K562 (cell line): ENCODE measurements at regions not wholly inside any gene's neighbourhood (a gene's known extent, or its start where the extent isn't known, plus 50 kb on each side); places are given as distances from the start of the nearest gene placed in this dataset.
A peak's percentile ranks its signal among the peaks of the same experiment; 100 is the strongest.

Source experiments
- E2F3 ChIP-seq: fragments of 250-450 bp; sonication (Bioruptor Pico); IDR thresholded peaks from 2 replicates; pipeline ENCODE4 v1.4.0; 2020; ENCODE audit warnings: mild to moderate bottlenecking
- EHMT2 ChIP-seq: fragments of 450-650 bp; IDR thresholded peaks from 2 replicates; pipeline ENCODE4 v1.6.1; 2018; ENCODE audit warnings: antibody characterized with exemption
- FOXP1 ChIP-seq: sonication (generic); formaldehyde crosslinking; IDR thresholded peaks from 2 replicates; pipeline ENCODE4 v1.8.0; 2022; ENCODE audit warnings: mild to moderate bottlenecking, missing genetic modification reagents
- GATA2 ChIP-seq: sonication (generic); formaldehyde crosslinking; IDR thresholded peaks from 2 replicates; pipeline ENCODE4 v1.4.0; 2020; ENCODE audit warnings: mild to moderate bottlenecking, missing genetic modification reagents
- HSF4 ChIP-seq: fragments of 250-450 bp; sonication (Bioruptor Pico); IDR thresholded peaks from 2 replicates; pipeline ENCODE4 v2.1.2; 2022; ENCODE audit warnings: mild to moderate bottlenecking, moderate library complexity, borderline replicate concordance
- KAT2B ChIP-seq: IDR thresholded peaks from one replicate; pipeline ENCODE4 v1.6.1; 2012; ENCODE audit warnings: low read depth, mild to moderate bottlenecking, control low read depth, inconsistent platforms, low read length, moderate library complexity
- LEF1 ChIP-seq: fragments of 450-650 bp; IDR thresholded peaks from 2 replicates; pipeline ENCODE4 v1.6.1; 2016; ENCODE audit warnings: mild to moderate bottlenecking
- MYC ChIP-seq, 2 experiments: fragments of 250-450 bp in 1 of 2; sonication (Bioruptor Pico) in 1 of 2; IDR thresholded peaks; 2 replicates each; pipeline versions ENCODE4 v1.5.1 to v1.6.1; 2012 to 2021; ENCODE audit warnings: low read depth in 2 of 2, borderline replicate concordance in 1 of 2, improper control_type of control experiment in 1 of 2, low read length in 1 of 2, mild to moderate bottlenecking in 1 of 2, moderate library complexity in 1 of 2
- PPARD ChIP-seq: fragments of 250-450 bp; sonication (Bioruptor Pico); IDR thresholded peaks from 2 replicates; pipeline ENCODE4 v1.8.0; 2022; ENCODE audit warnings: inconsistent platforms, mild to moderate bottlenecking, moderate library complexity
- PURB ChIP-seq: sonication (generic); formaldehyde crosslinking; IDR thresholded peaks from 2 replicates; pipeline ENCODE4 v1.9.0; 2021; ENCODE audit warnings: low read depth, mild to moderate bottlenecking, missing genetic modification reagents
- RBM17 ChIP-seq: fragments of 200-400 bp; formaldehyde crosslinking; IDR thresholded peaks from 2 replicates; pipeline ENCODE4 v1.6.1; 2017; ENCODE audit warnings: low read depth, mild to moderate bottlenecking, low read length, borderline replicate concordance
- SP1 ChIP-seq: sonication (generic); formaldehyde crosslinking; IDR thresholded peaks from 2 replicates; pipeline ENCODE4 v1.8.1; 2022; ENCODE audit warnings: mild to moderate bottlenecking, missing genetic modification reagents
- TBP ChIP-seq: optimal IDR thresholded peaks from 2 replicates; pipeline ENCODE3; 2011; ENCODE audit warnings: low read depth, low read length, improper control_type of control experiment
- ZC3H11A ChIP-seq: IDR thresholded peaks from 2 replicates; pipeline ENCODE4 v1.6.1; 2012; ENCODE audit warnings: low read depth, low read length, improper control_type of control experiment
- ZNF197 ChIP-seq: fragments of 200-800 bp; sonication (Bioruptor generic); IDR thresholded peaks from 2 replicates; pipeline ENCODE4 v1.6.1; 2016; ENCODE audit warnings: low read depth, missing genetic modification characterization, missing compliant biosample characterization
- ZNF274 ChIP-seq: IDR thresholded peaks from 2 replicates; pipeline ENCODE4 v1.6.1; 2011; ENCODE audit warnings: low read depth, mild to moderate bottlenecking, low read length, moderate library complexity, borderline replicate concordance
- ZNF696 ChIP-seq: fragments of 250-450 bp; sonication (Bioruptor Pico); conservative IDR thresholded peaks from 2 replicates; pipeline ENCODE4 v1.4.0; 2020; ENCODE audit warnings: mild to moderate bottlenecking, moderate library complexity
- ZNF707 ChIP-seq: fragments of 250-450 bp; sonication (Bioruptor Pico); conservative IDR thresholded peaks from 2 replicates; pipeline ENCODE4 v1.8.0; 2022; ENCODE audit warnings: inconsistent platforms, mild to moderate bottlenecking, moderate library complexity
- ZNF76 ChIP-seq: fragments of 250-450 bp; sonication (Bioruptor Pico); IDR thresholded peaks from 2 replicates; pipeline ENCODE4 v1.4.0; 2020; ENCODE audit warnings: mild to moderate bottlenecking, moderate library complexity, borderline replicate concordance
- ZSCAN32 ChIP-seq: fragments of 450-650 bp; formaldehyde crosslinking; IDR thresholded peaks from 2 replicates; pipeline ENCODE4 v1.4.0; 2020; ENCODE audit warnings: mild to moderate bottlenecking, moderate library complexity
- TF ChIP-seq, protein P1 (sequence below): sonication (generic); formaldehyde crosslinking; IDR thresholded peaks from 2 replicates; pipeline ENCODE4 v1.8.1; 2023; ENCODE audit warnings: mild to moderate bottlenecking, missing genetic modification reagents
- TF ChIP-seq, protein P2 (sequence below), 2 experiments: IDR thresholded peaks; 2 replicates each; pipeline ENCODE4 v1.6.1; 2012; ENCODE audit warnings: improper control_type of control experiment in 2 of 2, low read depth in 2 of 2, low read length in 2 of 2, borderline replicate concordance in 1 of 2
- TF ChIP-seq, protein P3 (sequence below): conservative IDR thresholded peaks from 2 replicates; pipeline ENCODE4 v1.6.1; 2011; ENCODE audit warnings: low read depth, mild to moderate bottlenecking, low read length; ENCODE audit not compliant: control insufficient read depth

DNA sequence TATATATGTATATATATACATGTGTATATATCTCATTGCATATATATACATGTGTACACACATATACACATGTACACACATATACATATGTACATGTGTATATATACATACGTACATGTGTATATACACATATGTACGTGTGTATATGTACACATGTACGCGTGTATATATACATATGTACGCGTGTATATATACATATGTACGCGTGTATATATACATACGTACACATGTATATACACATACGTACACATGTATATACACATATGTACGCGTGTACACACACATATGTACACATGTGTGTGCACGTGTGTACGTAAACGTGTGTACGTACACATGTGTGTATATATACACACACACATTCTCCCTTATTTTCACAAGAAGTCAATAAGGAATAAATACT, 141.6 kb upstream of the TMCC3 start (continued):
- TF ChIP-seq, protein P1, sequence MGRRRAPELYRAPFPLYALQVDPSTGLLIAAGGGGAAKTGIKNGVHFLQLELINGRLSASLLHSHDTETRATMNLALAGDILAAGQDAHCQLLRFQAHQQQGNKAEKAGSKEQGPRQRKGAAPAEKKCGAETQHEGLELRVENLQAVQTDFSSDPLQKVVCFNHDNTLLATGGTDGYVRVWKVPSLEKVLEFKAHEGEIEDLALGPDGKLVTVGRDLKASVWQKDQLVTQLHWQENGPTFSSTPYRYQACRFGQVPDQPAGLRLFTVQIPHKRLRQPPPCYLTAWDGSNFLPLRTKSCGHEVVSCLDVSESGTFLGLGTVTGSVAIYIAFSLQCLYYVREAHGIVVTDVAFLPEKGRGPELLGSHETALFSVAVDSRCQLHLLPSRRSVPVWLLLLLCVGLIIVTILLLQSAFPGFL: no peak
- TF ChIP-seq ZNF274 (no peak), TBP (no peak), ZNF696 (no peak), ZC3H11A (no peak), SP1 (CRISPR knock-in tag) (no peak), PURB (CRISPR knock-in tag) (no peak), RBM17 (no peak), E2F3 (no peak), HSF4 (CRISPR knock-in tag) (no peak), ZNF707 (CRISPR knock-in tag) (peak; percentile 77), GATA2 (CRISPR knock-in tag) (no peak), FOXP1 (CRISPR knock-in tag) (no peak), ZSCAN32 (CRISPR knock-in tag) (no peak), ZNF76 (CRISPR knock-in tag) (peak; percentile 87; the same call in 1 of the 2 replicates), MYC (IDR thresholded peaks at IDR 0.05; ENCODE audit: low read depth, low read length) (no peak), MYC (CRISPR knock-in tag; IDR thresholded peaks at IDR 0.05; ENCODE audit: borderline replicate concordance, low read depth) (no peak), EHMT2 (no peak), LEF1 (no peak), ZNF197 (no peak), PPARD (peak; percentile 84), KAT2B (no peak)
- TF ChIP-seq, protein P2, sequence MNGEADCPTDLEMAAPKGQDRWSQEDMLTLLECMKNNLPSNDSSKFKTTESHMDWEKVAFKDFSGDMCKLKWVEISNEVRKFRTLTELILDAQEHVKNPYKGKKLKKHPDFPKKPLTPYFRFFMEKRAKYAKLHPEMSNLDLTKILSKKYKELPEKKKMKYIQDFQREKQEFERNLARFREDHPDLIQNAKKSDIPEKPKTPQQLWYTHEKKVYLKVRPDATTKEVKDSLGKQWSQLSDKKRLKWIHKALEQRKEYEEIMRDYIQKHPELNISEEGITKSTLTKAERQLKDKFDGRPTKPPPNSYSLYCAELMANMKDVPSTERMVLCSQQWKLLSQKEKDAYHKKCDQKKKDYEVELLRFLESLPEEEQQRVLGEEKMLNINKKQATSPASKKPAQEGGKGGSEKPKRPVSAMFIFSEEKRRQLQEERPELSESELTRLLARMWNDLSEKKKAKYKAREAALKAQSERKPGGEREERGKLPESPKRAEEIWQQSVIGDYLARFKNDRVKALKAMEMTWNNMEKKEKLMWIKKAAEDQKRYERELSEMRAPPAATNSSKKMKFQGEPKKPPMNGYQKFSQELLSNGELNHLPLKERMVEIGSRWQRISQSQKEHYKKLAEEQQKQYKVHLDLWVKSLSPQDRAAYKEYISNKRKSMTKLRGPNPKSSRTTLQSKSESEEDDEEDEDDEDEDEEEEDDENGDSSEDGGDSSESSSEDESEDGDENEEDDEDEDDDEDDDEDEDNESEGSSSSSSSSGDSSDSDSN (IDR thresholded peaks at IDR 0.05; ENCODE audit: borderline replicate concordance in 1 of 2, low read depth in 2 of 2, low read length in 2 of 2): no peak
- TF ChIP-seq, protein P3, sequence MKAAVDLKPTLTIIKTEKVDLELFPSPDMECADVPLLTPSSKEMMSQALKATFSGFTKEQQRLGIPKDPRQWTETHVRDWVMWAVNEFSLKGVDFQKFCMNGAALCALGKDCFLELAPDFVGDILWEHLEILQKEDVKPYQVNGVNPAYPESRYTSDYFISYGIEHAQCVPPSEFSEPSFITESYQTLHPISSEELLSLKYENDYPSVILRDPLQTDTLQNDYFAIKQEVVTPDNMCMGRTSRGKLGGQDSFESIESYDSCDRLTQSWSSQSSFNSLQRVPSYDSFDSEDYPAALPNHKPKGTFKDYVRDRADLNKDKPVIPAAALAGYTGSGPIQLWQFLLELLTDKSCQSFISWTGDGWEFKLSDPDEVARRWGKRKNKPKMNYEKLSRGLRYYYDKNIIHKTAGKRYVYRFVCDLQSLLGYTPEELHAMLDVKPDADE: no peak
